ENCODE measurements at regions not wholly inside any gene's neighbourhood (a gene's known extent, or its start where the extent isn't known, plus 50 kb on each side); places are given as distances from the start of the nearest gene placed in this dataset.

- peaks cover 22% of the 10 kb centered on the region for H3K27me3 ChIP-seq (ENCODE audit: insufficient read depth, low read length)
- no peak overlapping the region for H2AFZ ChIP-seq (ENCODE audit: low read depth, low read length, poor library complexity, severe bottlenecking)
- no peak overlapping the region for H3K4me2 ChIP-seq (ENCODE audit: low read length)
- no peak overlapping the region for H3K9ac ChIP-seq (ENCODE audit: low read length)
- H3K79me2 ChIP-seq (ENCODE audit: insufficient read depth, low read length): no peaks in the 10 kb centered on the region
- TF ChIP-seq SRF (IDR thresholded peaks at IDR 0.05; ENCODE audit: low read depth): no peak
- no peak for TF ChIP-seq EZH2phosphoT487 (IDR thresholded peaks at IDR 0.05; ENCODE audit: borderline replicate concordance)
- no peak for TF ChIP-seq ZFX (IDR thresholded peaks at IDR 0.05)
- no peak for TF ChIP-seq SP1 (IDR thresholded peaks at IDR 0.05; ENCODE audit: low read depth)
- no peak for TF ChIP-seq POLR2AphosphoS5 (IDR thresholded peaks at IDR 0.05; ENCODE audit: low read depth, low read length)
- TF ChIP-seq ELF1 (IDR thresholded peaks at IDR 0.05; ENCODE audit: borderline replicate concordance, low read depth): no peak
- no peak for TF ChIP-seq EGR1 (IDR thresholded peaks at IDR 0.05; ENCODE audit: low read depth)
- no peak for TF ChIP-seq MAX (IDR thresholded peaks at IDR 0.05)
- no peak for TF ChIP-seq REST (IDR thresholded peaks at IDR 0.05; ENCODE audit: low read depth)
- TF ChIP-seq ZNF274 (IDR thresholded peaks at IDR 0.05; ENCODE audit: low read depth, low read length): no peak
- no peak for TF ChIP-seq SIN3A (IDR thresholded peaks at IDR 0.05; ENCODE audit: low read depth)
- TF ChIP-seq JUND (IDR thresholded peaks at IDR 0.05): no peak
- no peak for TF ChIP-seq CEBPB (IDR thresholded peaks at IDR 0.05; ENCODE audit: low read depth)
- TF ChIP-seq, protein P1, sequence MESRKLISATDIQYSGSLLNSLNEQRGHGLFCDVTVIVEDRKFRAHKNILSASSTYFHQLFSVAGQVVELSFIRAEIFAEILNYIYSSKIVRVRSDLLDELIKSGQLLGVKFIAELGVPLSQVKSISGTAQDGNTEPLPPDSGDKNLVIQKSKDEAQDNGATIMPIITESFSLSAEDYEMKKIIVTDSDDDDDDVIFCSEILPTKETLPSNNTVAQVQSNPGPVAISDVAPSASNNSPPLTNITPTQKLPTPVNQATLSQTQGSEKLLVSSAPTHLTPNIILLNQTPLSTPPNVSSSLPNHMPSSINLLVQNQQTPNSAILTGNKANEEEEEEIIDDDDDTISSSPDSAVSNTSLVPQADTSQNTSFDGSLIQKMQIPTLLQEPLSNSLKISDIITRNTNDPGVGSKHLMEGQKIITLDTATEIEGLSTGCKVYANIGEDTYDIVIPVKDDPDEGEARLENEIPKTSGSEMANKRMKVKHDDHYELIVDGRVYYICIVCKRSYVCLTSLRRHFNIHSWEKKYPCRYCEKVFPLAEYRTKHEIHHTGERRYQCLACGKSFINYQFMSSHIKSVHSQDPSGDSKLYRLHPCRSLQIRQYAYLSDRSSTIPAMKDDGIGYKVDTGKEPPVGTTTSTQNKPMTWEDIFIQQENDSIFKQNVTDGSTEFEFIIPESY (IDR thresholded peaks at IDR 0.05; ENCODE audit: extremely low read depth, insufficient replicate concordance, low read length): no peak
- no peak for TF ChIP-seq RAD21 (IDR thresholded peaks at IDR 0.05; ENCODE audit: low read depth)
- TF ChIP-seq FOSL1 (IDR thresholded peaks at IDR 0.05; ENCODE audit: low read depth): no peak
- TF ChIP-seq CBX3 (IDR thresholded peaks at IDR 0.05; ENCODE audit: low read depth): no peak
- TF ChIP-seq EZH2 (IDR thresholded peaks at IDR 0.05): no peak
- no peak for TF ChIP-seq YY1 (IDR thresholded peaks at IDR 0.05; ENCODE audit: extremely low read depth, insufficient replicate concordance, low read depth, low read length)
- no peak for TF ChIP-seq TCF7L2 (IDR thresholded peaks at IDR 0.05; ENCODE audit: borderline replicate concordance, extremely low read depth, insufficient read depth, insufficient read length)
- H4K20me1 ChIP-seq (ENCODE audit: insufficient read depth): no peaks in the 10 kb centered on the region
- no peaks in the 10 kb centered on the region for H3K9me3 ChIP-seq (ENCODE audit: control insufficient read depth in 1 of 2, insufficient read depth in 1 of 2, low read depth in 1 of 2, low read length in 2 of 2)
- DNase-seq (ENCODE audit: low read depth, low spot score) (no peak), ATAC-seq (no peak)
- ChIA-PET CTCF (no interaction called here), POLR2A (no interaction called here), RAD21 (ENCODE audit: low non-redundant PET in 1 of 2, low total read pairs in 2 of 2, uncharacterized antibody in 2 of 2, unreplicated experiment in 2 of 2) (no interaction called here)
- H3K4me1 ChIP-seq (ENCODE audit: control insufficient read depth in 1 of 2, insufficient read depth in 2 of 2, low read length in 2 of 2): no peaks in the 10 kb centered on the region
- H3K36me3 ChIP-seq (ENCODE audit: control insufficient read depth in 1 of 2, insufficient read depth in 2 of 2, low read length in 2 of 2): no peaks in the 10 kb centered on the region
- no TSS peak for BruUV-seq (replicated peaks)
- H3K27ac ChIP-seq (ENCODE audit: low read depth, low read length): no peak overlapping the region
- no peak overlapping the region for H3K4me3 ChIP-seq (replicated peaks in 1 of 2; ENCODE audit: low read depth in 1 of 2, low read length in 2 of 2)
- no peaks in the 10 kb centered on the region for H3K9me2 ChIP-seq (ENCODE audit: insufficient read depth)
- intact Hi-C loops (cut with micrococcal nuclease): no loop called here
These were observed 89.3 kb upstream of the SLIT3 start for GRCh38 chr5:169390265-169390664.

Measured in HCT116 (cell line).